GM12875 (cell line): ENCODE measurements at regions not wholly inside any gene's neighbourhood (a gene's known extent, or its start where the extent isn't known, plus 50 kb on each side); places are given as distances from the start of the nearest gene placed in this dataset.
"Not testable (repeated sequence)": the region's sequence is repeated elsewhere in the genome, so short reads cannot be mapped to it uniquely, and the experiment has no call there.

ENCODE experiments used
- H3K4me3 ChIP-seq: one replicate; pipeline ENCODE4 v1.5.1; 2011; ENCODE audit warnings: low read depth, low read length, control low read depth
- TF ChIP-seq, protein P1 (sequence below): IDR thresholded peaks from 2 replicates; pipeline ENCODE4 v1.5.1; 2011; ENCODE audit warnings: low read depth, mild to moderate bottlenecking, control low read depth, inconsistent platforms, low read length, moderate library complexity, borderline replicate concordance; ENCODE audit not compliant: insufficient read depth

DNA sequence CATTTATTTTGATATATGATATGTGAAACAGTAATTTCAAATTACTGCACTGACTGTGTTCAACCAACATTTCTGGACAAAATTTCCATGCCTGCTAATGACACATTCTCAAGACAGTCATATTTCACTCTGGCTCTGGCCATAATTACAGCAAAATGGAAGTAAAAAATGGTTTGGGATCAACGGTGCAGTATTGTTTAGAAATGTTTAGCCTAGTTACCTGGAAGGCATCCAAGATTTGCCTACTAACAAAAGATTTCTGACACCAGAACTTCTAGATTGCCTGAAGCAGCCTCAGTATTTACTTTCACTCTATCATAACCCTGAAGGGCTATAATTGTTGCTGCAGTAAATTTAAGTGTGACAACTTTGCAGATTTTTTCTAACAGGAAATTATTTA, 416.3 kb downstream of the PCDH10 start:
- no peak overlapping the region for H3K4me3 ChIP-seq
- TF ChIP-seq, protein P1, sequence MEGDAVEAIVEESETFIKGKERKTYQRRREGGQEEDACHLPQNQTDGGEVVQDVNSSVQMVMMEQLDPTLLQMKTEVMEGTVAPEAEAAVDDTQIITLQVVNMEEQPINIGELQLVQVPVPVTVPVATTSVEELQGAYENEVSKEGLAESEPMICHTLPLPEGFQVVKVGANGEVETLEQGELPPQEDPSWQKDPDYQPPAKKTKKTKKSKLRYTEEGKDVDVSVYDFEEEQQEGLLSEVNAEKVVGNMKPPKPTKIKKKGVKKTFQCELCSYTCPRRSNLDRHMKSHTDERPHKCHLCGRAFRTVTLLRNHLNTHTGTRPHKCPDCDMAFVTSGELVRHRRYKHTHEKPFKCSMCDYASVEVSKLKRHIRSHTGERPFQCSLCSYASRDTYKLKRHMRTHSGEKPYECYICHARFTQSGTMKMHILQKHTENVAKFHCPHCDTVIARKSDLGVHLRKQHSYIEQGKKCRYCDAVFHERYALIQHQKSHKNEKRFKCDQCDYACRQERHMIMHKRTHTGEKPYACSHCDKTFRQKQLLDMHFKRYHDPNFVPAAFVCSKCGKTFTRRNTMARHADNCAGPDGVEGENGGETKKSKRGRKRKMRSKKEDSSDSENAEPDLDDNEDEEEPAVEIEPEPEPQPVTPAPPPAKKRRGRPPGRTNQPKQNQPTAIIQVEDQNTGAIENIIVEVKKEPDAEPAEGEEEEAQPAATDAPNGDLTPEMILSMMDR: no peak

DNA sequence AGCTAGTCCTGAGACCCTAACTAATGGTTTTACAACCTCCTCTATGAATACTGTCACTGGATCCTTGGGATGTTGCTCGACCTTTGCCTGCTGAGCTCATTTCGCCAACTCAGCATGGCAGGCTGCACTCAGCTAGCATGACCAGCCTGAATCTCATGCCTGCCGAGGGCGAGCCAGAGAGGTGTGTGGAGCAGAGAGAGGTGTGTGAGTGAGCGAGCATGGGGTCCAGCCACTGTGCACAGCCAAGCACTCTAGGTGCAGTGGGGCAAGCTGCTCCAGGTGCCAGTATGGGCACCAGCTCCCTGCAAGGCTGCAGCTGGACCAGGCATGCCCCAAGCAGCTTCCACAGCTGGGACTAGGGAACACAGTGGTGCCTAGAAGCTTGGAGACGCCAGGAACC, 410.9 kb downstream of the PCDH10 start:
- TF ChIP-seq, protein P1: no peak
- no peak overlapping the region for H3K4me3 ChIP-seq

DNA sequence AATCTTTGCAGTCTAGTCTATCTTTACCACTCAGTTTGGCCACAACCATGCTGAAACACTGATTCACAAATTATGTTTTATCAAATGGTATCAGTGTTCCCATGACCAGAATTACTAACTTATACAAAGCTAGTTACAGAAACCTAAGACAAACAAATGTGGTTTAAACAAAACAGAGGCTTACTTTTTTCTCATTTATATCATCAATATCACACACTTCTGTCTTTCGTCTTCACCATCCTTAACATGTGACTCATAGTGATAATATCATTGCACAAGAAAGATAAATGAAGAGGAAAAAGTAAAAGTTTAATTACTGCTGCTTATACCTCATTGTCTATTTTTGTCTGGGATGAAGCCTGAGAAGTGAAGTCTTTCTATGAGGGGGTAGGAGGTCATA, 406.6 kb downstream of the PCDH10 start:
- TF ChIP-seq, protein P1: no peak
- H3K4me3 ChIP-seq: no peak overlapping the region

DNA sequence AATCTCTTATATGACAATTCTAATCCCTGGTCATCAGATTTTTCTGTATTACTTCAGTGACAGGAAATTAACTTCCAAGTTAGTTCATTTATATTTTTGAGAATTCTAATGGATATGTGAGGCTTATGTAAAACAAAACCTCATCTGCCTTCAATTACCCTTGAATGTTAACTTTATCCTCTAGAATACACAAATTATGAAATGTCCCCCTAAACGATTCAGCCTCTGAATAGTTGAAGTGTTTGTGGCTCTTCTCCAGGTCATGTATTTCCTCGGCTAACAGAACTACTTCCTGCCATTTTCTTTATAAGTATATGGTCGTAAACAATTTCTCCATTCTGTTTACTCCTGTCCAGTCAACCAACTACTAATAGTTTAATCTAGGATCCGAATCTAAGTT, 401.3 kb downstream of the PCDH10 start:
- TF ChIP-seq, protein P1: no peak
- no peak overlapping the region for H3K4me3 ChIP-seq

DNA sequence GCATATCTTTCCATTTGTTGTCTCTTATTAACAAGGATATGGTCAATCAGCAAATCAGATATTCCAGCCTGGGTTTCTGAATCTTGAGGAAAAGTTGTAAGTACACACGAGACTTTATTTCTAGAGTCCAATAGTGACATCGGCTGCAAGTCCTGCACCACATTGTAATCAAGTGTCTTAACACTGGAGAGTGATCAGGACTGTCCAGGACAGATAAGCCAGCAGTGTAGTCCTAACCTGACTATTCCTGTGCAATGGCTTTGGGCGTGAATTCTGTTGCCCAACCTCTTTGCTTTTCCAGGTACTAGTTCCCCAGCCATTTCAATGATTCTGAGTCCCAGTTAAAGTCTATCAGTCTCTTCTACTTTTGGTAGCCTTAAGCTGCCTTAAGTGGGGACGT, 395.0 kb downstream of the PCDH10 start:
- no peak overlapping the region for H3K4me3 ChIP-seq
- TF ChIP-seq, protein P1: no peak

DNA sequence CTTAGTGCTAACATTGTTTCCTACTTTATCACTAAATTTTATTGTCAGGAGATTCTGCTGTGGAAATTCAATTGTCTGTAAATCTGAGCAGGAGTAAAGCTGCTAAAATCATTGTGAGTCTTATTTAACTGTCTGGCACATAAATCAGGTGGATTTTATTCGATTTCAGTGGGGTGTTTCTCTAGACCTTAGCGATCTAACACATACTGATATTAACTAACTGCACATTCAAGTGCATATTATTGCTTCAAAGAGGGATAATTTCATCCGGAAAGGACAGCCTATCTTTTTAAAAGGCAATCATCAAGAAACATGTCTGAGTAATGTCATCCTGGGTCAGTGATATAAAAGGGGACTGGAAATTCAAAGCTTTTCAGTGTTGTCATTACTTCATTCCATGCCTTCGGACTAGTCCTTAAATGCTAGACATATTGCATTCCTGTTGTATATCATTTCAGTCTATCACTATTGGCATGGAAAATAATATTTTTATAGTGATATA, 388.7 kb downstream of the PCDH10 start:
- TF ChIP-seq, protein P1: no peak
- H3K4me3 ChIP-seq: no peak overlapping the region

DNA sequence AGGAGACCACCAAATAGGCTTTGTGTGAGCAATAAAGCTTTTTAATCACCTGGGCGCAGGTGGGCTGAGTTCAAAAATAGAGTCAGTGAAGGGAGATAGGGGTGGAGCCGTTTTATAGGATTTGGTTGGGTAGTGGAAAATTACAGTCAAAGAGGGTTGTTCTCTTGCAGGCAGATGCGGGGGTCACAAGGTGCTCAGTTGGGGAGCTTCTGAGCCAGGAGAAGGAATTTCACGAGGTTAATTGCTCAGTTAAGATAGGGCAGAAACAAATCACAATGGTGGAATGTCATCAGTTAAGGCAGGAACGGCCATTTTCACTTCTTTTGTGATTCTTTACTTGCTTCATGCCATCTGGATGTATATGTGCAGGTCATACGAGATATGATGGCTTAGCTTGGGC, 385.1 kb downstream of the PCDH10 start:
- H3K4me3 ChIP-seq: not testable (repeated sequence)

DNA sequence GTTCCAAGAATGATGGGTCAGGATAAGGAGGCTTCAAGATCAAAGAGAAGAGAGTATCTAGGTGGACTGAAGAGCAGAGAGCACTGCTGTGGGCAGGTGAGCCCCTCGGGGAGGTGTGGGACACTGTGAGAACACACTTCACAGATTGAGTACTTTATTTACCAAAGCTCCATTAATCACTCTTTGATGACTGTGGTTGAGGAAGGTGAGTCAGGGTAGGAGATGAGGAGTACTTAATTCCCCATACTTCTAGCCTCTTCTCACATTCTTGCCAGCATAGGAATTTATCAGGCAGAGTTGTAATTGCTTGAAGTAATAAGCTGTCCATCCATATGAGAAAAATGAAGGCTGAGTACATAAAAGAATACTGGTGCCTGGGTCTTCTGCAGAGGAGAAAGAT, 375.3 kb downstream of the PCDH10 start:
- no peak overlapping the region for H3K4me3 ChIP-seq
- TF ChIP-seq, protein P1: no peak
